ENCODE measurements at regions not wholly inside any gene's neighbourhood (a gene's known extent, or its start where the extent isn't known, plus 50 kb on each side); places are given as distances from the start of the nearest gene placed in this dataset.

GRCh38 chr2:31469648-31470047 lies 55.1 kb upstream of the XDH start:
- no peak for DNase-seq

GRCh38 chr2:31467426-31467825 lies 52.9 kb upstream of the XDH start:
- peak; percentile 8 for DNase-seq
